ENCODE measurements at regions not wholly inside any gene's neighbourhood (a gene's known extent, or its start where the extent isn't known, plus 50 kb on each side); places are given as distances from the start of the nearest gene placed in this dataset.
A peak's percentile ranks its signal among the peaks of the same experiment; 100 is the strongest.

- H3K9me3 ChIP-seq: 0 out of 3 replicates have a peak, but pooled peaks cover 3% of the 10 kb centered on the region
Observed at GRCh38 chr17:70584255-70584654, 414.9 kb downstream of the KCNJ2 start.

GRCh38 chr17:70588003-70588402 lies 418.7 kb downstream of the KCNJ2 start:
- Histone ChIP-seq H3K4me2 (no peak overlapping the region), H3K9me3 (no peaks in the 10 kb centered on the region), H3K27ac (no peak overlapping the region), H3K4me1 (no peaks in the 10 kb centered on the region), H3K4me3 (no peak overlapping the region)
- ChIA-PET CTCF (interaction anchor here (1.1 kb wide), 1 partner anchor 11 kb away, joined by 8 read pairs; no protein-coding TSS in a partner anchor), POLR2A (no interaction called here)
- no peak for DNase-seq (ENCODE audit: low read depth in 1 of 2, low spot score in 1 of 2)
- FAIRE-seq: no peak
- no peak for ATAC-seq
- 72% methylated on average over 2 of the region's 2 CpGs for WGBS (ENCODE audit: missing lambda C conversion rate)
- TF ChIP-seq HEYL (CRISPR knock-in tag; IDR thresholded peaks at IDR 0.05) (no peak), FOSL2 (IDR thresholded peaks at IDR 0.05) (no peak), FOSL2 (CRISPR knock-in tag; IDR thresholded peaks at IDR 0.05) (peak; percentile 35; the same call in 1 of the 2 replicates)

More at GRCh38 chr17:70584255-70584654, 414.9 kb downstream of the KCNJ2 start:
- no peaks in the 10 kb centered on the region for H3K4me1 ChIP-seq
- TF ChIP-seq ZFP36 (IDR thresholded peaks at IDR 0.05; ENCODE audit: borderline replicate concordance, partially characterized antibody) (no peak), GATA3 (IDR thresholded peaks at IDR 0.05; ENCODE audit: borderline replicate concordance) (no peak), ATOH8 (CRISPR knock-in tag; IDR thresholded peaks at IDR 0.05; ENCODE audit: low read depth) (no peak), FOXS1 (CRISPR knock-in tag; IDR thresholded peaks at IDR 0.05) (no peak), KDM1A (IDR thresholded peaks at IDR 0.05; ENCODE audit: low read depth) (no peak), BHLHE40 (IDR thresholded peaks at IDR 0.05; ENCODE audit: low read depth, low read length) (no peak), ESRRA (IDR thresholded peaks at IDR 0.05; ENCODE audit: borderline replicate concordance, low read length) (no peak), MAZ (IDR thresholded peaks at IDR 0.05; ENCODE audit: borderline replicate concordance, low read depth, low read length) (no peak), NFE2L2 (conservative IDR thresholded peaks at IDR 0.05; ENCODE audit: low read length) (no peak), HDAC2 (IDR thresholded peaks at IDR 0.05) (no peak), KDM5A (IDR thresholded peaks at IDR 0.05) (no peak)
- whole genome bisulfite sequencing (ENCODE audit: missing lambda C conversion rate): 21% methylated on average over 2 of the region's 4 CpGs
- CTCF ChIA-PET: interaction anchor here (0.7 to 1.1 kb wide), 2 partner anchors 45 to 52 kb away, joined by 3 read pairs; no protein-coding TSS in a partner anchor
- no peak overlapping the region for H3K4me2 ChIP-seq
- no peak overlapping the region for H3K4me3 ChIP-seq
- H3K27ac ChIP-seq: no peak overlapping the region
- no peak for FAIRE-seq
- ATAC-seq: no peak
- DNase-seq (ENCODE audit: low read depth in 1 of 2, low spot score in 1 of 2): no peak
- POLR2A ChIA-PET: no interaction called here

- no peak for ATAC-seq
- Histone ChIP-seq H3K4me2 (no peak overlapping the region), H3K4me3 (no peak overlapping the region), H3K4me1 (no peaks in the 10 kb centered on the region), H3K9me3 (no peaks in the 10 kb centered on the region), H3K27ac (no peak overlapping the region)
- no peak for FAIRE-seq
- POLR2A ChIA-PET: no interaction called here
- TF ChIP-seq EP300 (IDR thresholded peaks at IDR 0.05): no peak
- TF ChIP-seq MYC (IDR thresholded peaks at IDR 0.05; ENCODE audit: borderline replicate concordance, low read length): no peak
- no peak for TF ChIP-seq REST (IDR thresholded peaks at IDR 0.05)
- no peak for TF ChIP-seq JUNB (IDR thresholded peaks at IDR 0.05)
- no peak for TF ChIP-seq TFCP2L1 (CRISPR knock-in tag; IDR thresholded peaks at IDR 0.05)
- no peak for TF ChIP-seq ATOH8 (CRISPR knock-in tag; IDR thresholded peaks at IDR 0.05; ENCODE audit: low read depth)
- no peak for TF ChIP-seq KDM1A (IDR thresholded peaks at IDR 0.05; ENCODE audit: low read depth)
- no peak for TF ChIP-seq HOXA7 (CRISPR knock-in tag; IDR thresholded peaks at IDR 0.05)
- no peak for TF ChIP-seq HOXB5 (CRISPR knock-in tag; IDR thresholded peaks at IDR 0.05)
- no peak for TF ChIP-seq HMGXB4 (CRISPR knock-in tag; IDR thresholded peaks at IDR 0.05; ENCODE audit: borderline replicate concordance)
- no peak for TF ChIP-seq NPAS2 (CRISPR knock-in tag; IDR thresholded peaks at IDR 0.05; ENCODE audit: borderline replicate concordance)
- TF ChIP-seq HES2 (IDR thresholded peaks at IDR 0.05): no peak
- TF ChIP-seq RFX5 (IDR thresholded peaks at IDR 0.05): no peak
- TF ChIP-seq FOSB (CRISPR knock-in tag; IDR thresholded peaks at IDR 0.05): no peak
- no peak for TF ChIP-seq RARB (CRISPR knock-in tag; IDR thresholded peaks at IDR 0.05)
- no peak for TF ChIP-seq CBX2 (IDR thresholded peaks at IDR 0.05; ENCODE audit: borderline replicate concordance, low read depth)
- TF ChIP-seq EHF (CRISPR knock-in tag; IDR thresholded peaks at IDR 0.05): no peak
- CTCF ChIA-PET: no interaction called here
- no peak for DNase-seq (ENCODE audit: low read depth in 1 of 2, low spot score in 1 of 2)
Observed at GRCh38 chr17:70597774-70598173, 428.4 kb downstream of the KCNJ2 start.
